Lower leg skin (tissue), 3 donors: ENCODE measurements at regions not wholly inside any gene's neighbourhood (a gene's known extent, or its start where the extent isn't known, plus 50 kb on each side); places are given as distances from the start of the nearest gene placed in this dataset.

ENCODE experiments used
- POLR2A ChIP-seq, 2 donors: fragments of 450-650 bp; IDR thresholded peaks; one replicate each; pipeline ENCODE4 v1.6.1; 2016 to 2017; ENCODE audit warnings: antibody characterized with exemption in 2 of 2, mild to moderate bottlenecking in 1 of 2, moderate library complexity in 1 of 2
- TF ChIP-seq, protein P1 (sequence below), 3 donors: fragments of 450-650 bp; IDR thresholded peaks; one replicate each; pipeline ENCODE4 v1.5.1; 2016; ENCODE audit warnings: antibody characterized with exemption in 3 of 3, mild to moderate bottlenecking in 3 of 3, moderate library complexity in 2 of 3

DNA sequence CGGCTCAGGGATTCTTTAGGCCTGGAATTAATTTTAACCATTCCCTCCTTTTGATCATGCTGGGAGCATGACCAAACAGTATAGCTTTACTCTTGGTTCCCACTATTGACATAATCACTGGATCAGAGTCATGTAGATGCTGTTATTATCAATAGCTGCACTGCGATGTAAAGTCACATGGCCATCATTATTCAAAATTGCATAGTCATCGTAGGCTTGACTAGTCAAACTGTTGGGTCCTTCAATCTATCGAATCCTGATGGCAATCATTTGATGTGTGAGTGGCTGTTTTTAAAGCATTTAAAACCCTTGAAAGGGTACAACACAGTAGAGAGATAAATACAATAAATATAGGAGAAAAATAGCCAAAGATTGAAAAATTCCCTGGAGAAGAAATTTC, 1194.1 kb downstream of the EFNA5 start:
- TF ChIP-seq, protein P1, sequence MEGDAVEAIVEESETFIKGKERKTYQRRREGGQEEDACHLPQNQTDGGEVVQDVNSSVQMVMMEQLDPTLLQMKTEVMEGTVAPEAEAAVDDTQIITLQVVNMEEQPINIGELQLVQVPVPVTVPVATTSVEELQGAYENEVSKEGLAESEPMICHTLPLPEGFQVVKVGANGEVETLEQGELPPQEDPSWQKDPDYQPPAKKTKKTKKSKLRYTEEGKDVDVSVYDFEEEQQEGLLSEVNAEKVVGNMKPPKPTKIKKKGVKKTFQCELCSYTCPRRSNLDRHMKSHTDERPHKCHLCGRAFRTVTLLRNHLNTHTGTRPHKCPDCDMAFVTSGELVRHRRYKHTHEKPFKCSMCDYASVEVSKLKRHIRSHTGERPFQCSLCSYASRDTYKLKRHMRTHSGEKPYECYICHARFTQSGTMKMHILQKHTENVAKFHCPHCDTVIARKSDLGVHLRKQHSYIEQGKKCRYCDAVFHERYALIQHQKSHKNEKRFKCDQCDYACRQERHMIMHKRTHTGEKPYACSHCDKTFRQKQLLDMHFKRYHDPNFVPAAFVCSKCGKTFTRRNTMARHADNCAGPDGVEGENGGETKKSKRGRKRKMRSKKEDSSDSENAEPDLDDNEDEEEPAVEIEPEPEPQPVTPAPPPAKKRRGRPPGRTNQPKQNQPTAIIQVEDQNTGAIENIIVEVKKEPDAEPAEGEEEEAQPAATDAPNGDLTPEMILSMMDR (IDR thresholded peaks at IDR 0.05) = no peak
- TF ChIP-seq POLR2A (IDR thresholded peaks at IDR 0.05) = no peak
